ENCODE measurements at regions not wholly inside any gene's neighbourhood (a gene's known extent, or its start where the extent isn't known, plus 50 kb on each side); places are given as distances from the start of the nearest gene placed in this dataset.

DNA sequence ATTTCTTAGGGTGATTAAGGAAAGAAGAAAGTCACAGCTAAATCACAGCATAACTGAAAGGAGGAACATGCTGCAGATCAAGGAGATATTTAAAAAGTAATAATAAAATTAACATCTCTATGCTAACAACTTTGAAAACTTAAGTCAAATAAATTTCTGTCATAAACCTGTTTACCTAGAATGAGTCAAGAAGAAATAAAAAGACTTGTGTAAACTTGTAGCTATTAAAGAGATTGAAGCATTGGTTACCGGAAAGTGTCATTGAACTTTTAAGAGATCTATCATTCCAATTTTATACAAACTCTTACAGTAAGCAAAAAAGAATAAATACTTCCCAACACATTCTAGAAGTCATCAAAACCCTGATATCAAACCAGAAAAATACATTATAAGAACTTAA is 520.1 kb upstream of the SYT4 start:
- H3K4me3 ChIP-seq (ENCODE audit: low read depth, low read length) = no peak overlapping the region
- TF ChIP-seq, protein P1, sequence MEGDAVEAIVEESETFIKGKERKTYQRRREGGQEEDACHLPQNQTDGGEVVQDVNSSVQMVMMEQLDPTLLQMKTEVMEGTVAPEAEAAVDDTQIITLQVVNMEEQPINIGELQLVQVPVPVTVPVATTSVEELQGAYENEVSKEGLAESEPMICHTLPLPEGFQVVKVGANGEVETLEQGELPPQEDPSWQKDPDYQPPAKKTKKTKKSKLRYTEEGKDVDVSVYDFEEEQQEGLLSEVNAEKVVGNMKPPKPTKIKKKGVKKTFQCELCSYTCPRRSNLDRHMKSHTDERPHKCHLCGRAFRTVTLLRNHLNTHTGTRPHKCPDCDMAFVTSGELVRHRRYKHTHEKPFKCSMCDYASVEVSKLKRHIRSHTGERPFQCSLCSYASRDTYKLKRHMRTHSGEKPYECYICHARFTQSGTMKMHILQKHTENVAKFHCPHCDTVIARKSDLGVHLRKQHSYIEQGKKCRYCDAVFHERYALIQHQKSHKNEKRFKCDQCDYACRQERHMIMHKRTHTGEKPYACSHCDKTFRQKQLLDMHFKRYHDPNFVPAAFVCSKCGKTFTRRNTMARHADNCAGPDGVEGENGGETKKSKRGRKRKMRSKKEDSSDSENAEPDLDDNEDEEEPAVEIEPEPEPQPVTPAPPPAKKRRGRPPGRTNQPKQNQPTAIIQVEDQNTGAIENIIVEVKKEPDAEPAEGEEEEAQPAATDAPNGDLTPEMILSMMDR (IDR thresholded peaks at IDR 0.05; ENCODE audit: low read depth, low read length) = no peak

DNA sequence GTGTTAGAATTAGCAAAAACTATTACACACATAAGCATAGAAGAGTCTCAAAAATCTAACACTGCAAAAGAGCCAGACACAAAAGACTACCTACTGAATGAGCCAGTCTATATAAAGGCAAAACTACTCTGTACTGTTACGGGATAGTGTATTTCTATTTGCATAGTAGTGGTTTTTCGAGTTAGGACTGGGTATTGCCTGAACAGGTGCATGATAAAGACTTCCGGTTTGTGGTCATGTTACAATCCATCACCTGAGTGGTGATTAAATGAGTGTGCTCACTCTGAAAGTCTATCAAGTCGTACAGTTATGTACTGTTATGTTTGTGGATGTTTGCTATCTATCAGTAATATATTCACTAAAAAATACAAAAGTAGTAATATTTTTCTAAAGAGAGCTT is 523.3 kb upstream of the SYT4 start:
- TF ChIP-seq, protein P1 (IDR thresholded peaks at IDR 0.05; ENCODE audit: low read depth, low read length) = no peak

DNA sequence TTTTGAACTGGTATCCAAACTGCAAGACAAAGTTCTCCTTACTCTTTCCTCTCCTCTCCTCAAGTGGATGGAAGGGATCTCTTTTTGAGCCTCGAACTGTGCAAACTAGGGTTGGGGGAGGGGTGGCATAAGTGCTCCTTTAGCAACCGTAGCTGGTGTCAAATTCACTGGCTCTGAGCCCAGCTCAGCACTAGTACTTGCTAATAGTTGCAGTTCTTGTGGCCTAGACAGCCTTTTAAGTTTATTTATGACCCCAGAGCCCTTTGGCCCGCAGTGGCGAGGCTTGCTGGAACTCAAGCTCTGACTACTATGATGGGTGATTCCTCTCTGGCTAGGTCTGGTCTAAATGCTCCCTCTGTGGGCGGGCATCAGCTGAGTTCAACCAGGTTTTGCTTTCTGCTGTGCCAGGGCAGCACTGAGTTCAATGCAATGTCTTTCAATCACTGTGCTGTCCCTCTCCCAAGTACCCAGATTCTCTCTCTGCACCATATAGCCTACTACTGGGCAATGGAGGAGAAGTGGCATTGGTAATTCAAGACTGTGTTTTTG is 528.4 kb upstream of the SYT4 start:
- H3K4me3 ChIP-seq (ENCODE audit: low read depth, low read length) = no peak overlapping the region
- TF ChIP-seq, protein P1 (IDR thresholded peaks at IDR 0.05; ENCODE audit: low read depth, low read length) = no peak

More for the DNA sequence above, 523.3 kb upstream of the SYT4 start:
- no peak overlapping the region for H3K4me3 ChIP-seq (ENCODE audit: low read depth, low read length)

DNA sequence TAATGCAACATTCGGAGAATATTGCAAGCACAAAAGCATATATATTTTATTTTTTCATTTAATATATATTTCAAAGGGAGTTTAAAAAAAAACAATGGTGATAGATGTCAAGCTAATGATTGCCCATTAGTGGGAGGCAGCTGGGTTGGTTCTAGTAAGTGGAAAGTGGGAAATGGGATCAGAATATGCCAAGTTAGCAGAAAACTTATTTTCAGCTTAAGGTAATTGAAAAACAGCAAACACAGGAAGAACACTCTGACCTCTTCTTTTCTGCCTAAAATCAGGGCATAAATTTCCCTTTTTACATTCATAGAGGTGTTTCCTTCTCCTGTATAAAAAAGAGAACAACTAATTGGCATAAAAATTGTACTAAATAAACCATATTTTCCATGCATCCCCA is 535.3 kb upstream of the SYT4 start:
- no peak overlapping the region for H3K4me3 ChIP-seq (ENCODE audit: low read depth, low read length)
- TF ChIP-seq, protein P1 (IDR thresholded peaks at IDR 0.05; ENCODE audit: low read depth, low read length) = no peak

DNA sequence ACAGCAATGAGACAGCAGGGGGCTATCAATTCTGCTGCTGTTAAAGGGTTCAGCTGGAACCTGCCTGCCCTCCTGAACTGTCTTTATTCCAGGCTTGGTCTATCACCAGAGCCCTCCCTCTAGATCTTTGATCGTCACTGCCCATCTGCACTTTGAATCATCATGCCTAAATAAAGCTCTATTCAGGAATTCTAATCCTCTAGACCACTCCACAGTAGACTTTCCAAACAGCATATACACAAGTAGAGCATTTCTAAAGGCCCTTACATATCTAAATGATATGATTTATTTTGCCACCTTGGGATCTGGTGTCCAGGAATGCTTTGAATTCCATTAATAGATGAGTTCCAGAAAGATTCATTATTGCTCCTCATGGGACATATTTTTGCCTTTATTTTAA is 542.1 kb upstream of the SYT4 start:
- no peak overlapping the region for H3K4me3 ChIP-seq (ENCODE audit: low read depth, low read length)
- TF ChIP-seq, protein P1 (IDR thresholded peaks at IDR 0.05; ENCODE audit: low read depth, low read length) = no peak

DNA sequence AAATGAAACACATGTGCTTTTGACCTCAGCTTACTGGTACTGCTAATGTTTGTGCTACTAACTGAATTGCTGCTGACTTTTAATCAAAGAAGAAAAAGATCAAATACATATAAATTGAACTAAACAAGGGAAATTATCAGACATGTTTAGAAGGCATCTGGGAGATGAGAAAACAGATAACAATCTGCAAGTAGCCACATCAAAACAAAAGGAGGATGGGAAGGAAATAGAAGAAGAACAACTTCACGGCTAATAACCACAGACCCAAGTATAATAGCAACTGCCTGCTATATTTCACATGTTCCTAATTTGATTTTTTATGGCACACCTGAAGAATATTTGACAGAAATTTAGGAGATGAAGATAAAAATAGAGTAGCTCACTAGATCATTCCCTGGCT is 542.6 kb upstream of the SYT4 start:
- H3K4me3 ChIP-seq (ENCODE audit: low read depth, low read length) = no peak overlapping the region
- TF ChIP-seq, protein P1 (IDR thresholded peaks at IDR 0.05; ENCODE audit: low read depth, low read length) = no peak

DNA sequence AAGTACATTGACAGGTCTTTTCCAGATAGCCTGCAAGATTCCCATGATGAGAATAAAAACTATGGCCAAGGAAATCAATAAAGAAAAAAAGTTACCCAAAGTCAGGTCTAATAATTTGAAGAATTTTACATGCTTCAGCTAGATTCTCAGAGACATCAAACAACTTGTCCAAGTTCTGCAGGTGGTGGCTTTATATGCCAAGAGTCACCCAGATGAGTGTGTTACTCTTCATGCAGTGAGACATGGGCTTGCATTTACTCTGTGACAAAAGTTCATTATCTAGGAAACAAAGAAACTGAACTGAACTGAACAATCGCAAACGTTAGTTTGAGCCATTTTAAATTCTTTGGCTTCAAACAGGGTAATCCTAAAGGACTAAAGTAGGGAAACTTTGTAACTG is 548.5 kb upstream of the SYT4 start:
- TF ChIP-seq, protein P1 (IDR thresholded peaks at IDR 0.05; ENCODE audit: low read depth, low read length) = no peak
- no peak overlapping the region for H3K4me3 ChIP-seq (ENCODE audit: low read depth, low read length)
